ENCODE measurements at regions not wholly inside any gene's neighbourhood (a gene's known extent, or its start where the extent isn't known, plus 50 kb on each side); places are given as distances from the start of the nearest gene placed in this dataset.

DNA sequence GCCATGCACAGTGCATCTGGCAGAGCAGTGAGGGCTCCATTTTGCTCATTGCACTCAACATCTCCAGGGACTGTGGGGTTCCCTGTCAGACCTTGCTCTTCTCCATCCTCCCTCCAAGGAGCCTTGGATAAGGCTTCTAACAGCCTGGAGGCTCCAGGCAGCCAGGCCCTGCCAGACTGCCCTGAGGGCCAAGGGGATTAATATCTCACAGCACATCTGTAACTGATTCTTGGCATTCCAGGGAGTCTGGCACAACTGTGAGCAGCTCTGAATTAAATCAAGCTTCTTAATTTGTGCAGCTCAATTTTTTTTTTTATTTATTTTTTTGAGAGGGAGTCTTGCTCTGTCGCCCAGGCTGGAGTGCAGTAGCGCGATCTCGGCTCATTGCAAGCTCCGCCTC lies 224.5 kb upstream of the PGRMC2 start:
- no peak for TF ChIP-seq CTCF (conservative IDR thresholded peaks at IDR 0.05)
- H3K27ac ChIP-seq, result no peak overlapping the region

DNA sequence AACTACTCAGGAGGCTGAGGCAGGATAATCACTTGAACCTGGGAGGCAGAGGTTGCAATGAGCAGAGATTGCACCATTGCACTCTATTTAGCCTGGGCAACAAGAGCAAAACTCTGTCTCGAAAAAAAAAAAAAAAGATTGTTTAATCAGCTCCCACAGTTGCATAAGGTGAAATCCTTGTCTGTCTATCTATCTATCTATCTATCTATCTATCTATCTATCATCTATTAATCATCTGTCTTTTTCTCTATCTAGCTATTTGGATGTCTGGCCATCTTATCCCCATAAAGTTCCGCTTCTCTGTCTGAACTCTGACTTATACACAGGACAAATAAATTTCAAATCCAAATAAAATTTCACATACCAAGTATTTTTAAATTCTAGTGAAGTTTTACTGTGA lies 223.2 kb upstream of the PGRMC2 start:
- no peak overlapping the region for H3K27ac ChIP-seq
- TF ChIP-seq CTCF (conservative IDR thresholded peaks at IDR 0.05), result no peak

- no peak overlapping the region for H3K27ac ChIP-seq
- TF ChIP-seq CTCF (conservative IDR thresholded peaks at IDR 0.05), result no peak
Observed at GRCh38 chr4:128502818-128503527, 215.4 kb upstream of the PGRMC2 start.

- no peak overlapping the region for H3K27ac ChIP-seq
Observed at GRCh38 chr4:128501239-128501638, 213.6 kb upstream of the PGRMC2 start.

GRCh38 chr4:128488055-128488705 lies 200.6 kb upstream of the PGRMC2 start:
- TF ChIP-seq CTCF (conservative IDR thresholded peaks at IDR 0.05), result no peak
- no peak overlapping the region for H3K27ac ChIP-seq

More at GRCh38 chr4:128501239-128501638, 213.6 kb upstream of the PGRMC2 start:
- TF ChIP-seq CTCF (conservative IDR thresholded peaks at IDR 0.05), result no peak

DNA sequence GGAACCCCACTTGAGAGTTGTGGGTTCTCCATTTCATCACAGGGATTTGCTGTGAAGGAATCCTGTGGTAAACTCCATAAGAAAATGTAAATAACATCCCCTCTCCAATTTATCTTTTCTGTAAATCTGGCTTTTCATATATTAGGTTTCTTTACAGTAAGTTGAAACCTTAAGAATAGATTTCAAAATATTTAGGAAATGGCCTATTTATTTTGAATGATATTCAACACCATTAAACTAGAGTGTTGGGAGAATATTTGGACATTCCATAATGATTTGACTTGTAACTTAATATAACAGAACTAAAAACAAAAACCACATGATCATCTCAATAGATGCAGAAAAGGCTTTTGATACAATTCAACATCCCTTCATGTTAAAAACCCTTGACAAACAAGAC lies 197.3 kb upstream of the PGRMC2 start:
- no peak for TF ChIP-seq CTCF (conservative IDR thresholded peaks at IDR 0.05)
- H3K27ac ChIP-seq, result no peak overlapping the region

- TF ChIP-seq CTCF (conservative IDR thresholded peaks at IDR 0.05), result no peak
- H3K27ac ChIP-seq, result no peak overlapping the region
Observed at GRCh38 chr4:128483816-128484215, 196.2 kb upstream of the PGRMC2 start.

Measured in VCaP (cell line).